Right ventricle myocardium inferior (tissue), 1 donor: ENCODE measurements at regions not wholly inside any gene's neighbourhood (a gene's known extent, or its start where the extent isn't known, plus 50 kb on each side); places are given as distances from the start of the nearest gene placed in this dataset.

Source experiments
- ATAC-seq: fragments of 200-7000 bp; cut with Tn5 transposase; one replicate; pipeline ENCODE4 v1.9.1; 2020; ENCODE audit warnings: mild to moderate bottlenecking, moderate library complexity
- DNase-seq: peaks from one replicate; pipeline ENCODE4 v3.0.0; 2021; ENCODE audit errors: missing footprints
- intact Hi-C: fragments of 100-400 bp; cut with DNase I; formaldehyde crosslinking; loops from one replicate; pipeline ENCODE4 v1.11.0; 2022
- donor health status: DM: no; HTN: yes; CAD: no; lungs with severe emphysema.

- intact Hi-C loops = no loop called here
Measured at GRCh38 chr16:13519871-13520270, 400.1 kb upstream of the ERCC4 start.

DNA sequence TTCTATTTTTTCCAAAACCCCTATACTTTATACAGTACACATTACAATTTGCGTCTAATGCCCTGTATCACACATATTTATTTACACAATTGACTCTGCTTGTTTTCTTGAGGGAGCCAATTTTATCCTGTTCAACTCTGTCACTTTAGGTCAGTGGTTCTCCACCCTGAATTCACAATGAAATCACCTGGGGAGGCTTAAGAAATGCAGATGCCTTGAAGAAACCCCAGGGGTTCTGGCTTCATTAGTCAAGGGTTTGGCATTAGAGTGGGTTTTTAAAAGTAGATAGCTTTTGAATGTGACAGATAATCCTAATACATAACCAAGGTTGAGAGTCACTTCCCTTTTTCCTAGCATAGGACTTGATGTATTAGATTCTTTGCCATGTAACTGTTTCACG is 398.6 kb upstream of the ERCC4 start:
- no peak for DNase-seq
- intact Hi-C loops = no loop called here
- no peak for ATAC-seq

More at GRCh38 chr16:13519871-13520270, 400.1 kb upstream of the ERCC4 start:
- ATAC-seq (no peak), DNase-seq (no peak)

- no peak for DNase-seq
- no peak for ATAC-seq
- intact Hi-C loops = no loop called here
Measured at GRCh38 chr16:13527332-13527731, 392.6 kb upstream of the ERCC4 start.

GRCh38 chr16:13528691-13529090 is 391.3 kb upstream of the ERCC4 start:
- no peak for ATAC-seq
- no peak for DNase-seq
- intact Hi-C loops = no loop called here

- intact Hi-C loops = no loop called here
- ATAC-seq (no peak), DNase-seq (no peak)
Measured at GRCh38 chr16:13529193-13529982, 390.6 kb upstream of the ERCC4 start.

DNA sequence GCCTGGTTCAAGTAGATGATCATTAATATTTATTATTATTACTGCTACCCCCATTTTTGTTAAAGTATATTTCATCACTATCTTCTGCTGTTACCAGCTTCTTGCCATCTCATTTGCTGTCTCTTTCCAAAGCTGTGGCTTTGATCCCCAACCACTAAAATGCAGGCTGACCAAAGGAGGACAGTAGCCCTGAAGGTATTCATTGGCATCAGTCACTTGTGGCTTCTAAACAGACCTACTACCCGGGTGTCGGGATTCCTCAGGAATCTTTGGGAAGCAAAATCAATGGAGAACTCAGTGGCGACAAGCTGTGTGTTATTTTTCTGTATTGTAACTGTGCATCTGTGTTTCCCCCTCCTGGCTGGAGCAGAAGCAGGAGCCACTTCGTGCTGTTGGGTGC is 379.2 kb upstream of the ERCC4 start:
- ATAC-seq (no peak), DNase-seq (no peak)
- intact Hi-C loops = no loop called here

- DNase-seq (no peak), ATAC-seq (no peak)
- intact Hi-C loops = no loop called here
Measured at GRCh38 chr16:13542284-13542683, 377.7 kb upstream of the ERCC4 start.

- no peak for ATAC-seq
- DNase-seq = no peak
- intact Hi-C loops = no loop called here
Measured at GRCh38 chr16:13543850-13544249, 376.1 kb upstream of the ERCC4 start.

DNA sequence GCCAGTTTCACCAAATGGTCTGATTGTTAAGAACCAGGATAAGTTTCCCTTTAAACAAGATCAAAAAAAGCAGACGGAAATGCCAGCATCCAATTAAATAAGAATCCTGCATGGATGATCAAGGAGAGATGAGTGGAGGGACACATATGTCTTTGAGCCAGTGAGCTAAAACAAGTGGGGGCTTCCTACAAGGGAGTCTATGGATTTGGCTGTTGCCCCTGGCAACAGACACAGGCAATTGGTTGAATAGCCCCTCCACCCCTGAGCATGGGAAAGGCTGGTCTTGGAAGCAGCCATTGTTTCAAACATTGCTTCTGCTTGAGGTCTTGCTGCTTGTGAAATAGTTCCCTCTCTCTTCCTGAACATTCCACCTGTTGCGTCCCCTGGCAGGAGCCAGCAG is 374.7 kb upstream of the ERCC4 start:
- intact Hi-C loops = no loop called here
- ATAC-seq (no peak), DNase-seq (no peak)

- intact Hi-C loops = no loop called here
- no peak for DNase-seq
- no peak for ATAC-seq
Measured at GRCh38 chr16:13550254-13550653, 369.7 kb upstream of the ERCC4 start.

- intact Hi-C loops = no loop called here
- no peak for DNase-seq
- no peak for ATAC-seq
Measured at GRCh38 chr16:13552062-13552959, 367.6 kb upstream of the ERCC4 start.

DNA sequence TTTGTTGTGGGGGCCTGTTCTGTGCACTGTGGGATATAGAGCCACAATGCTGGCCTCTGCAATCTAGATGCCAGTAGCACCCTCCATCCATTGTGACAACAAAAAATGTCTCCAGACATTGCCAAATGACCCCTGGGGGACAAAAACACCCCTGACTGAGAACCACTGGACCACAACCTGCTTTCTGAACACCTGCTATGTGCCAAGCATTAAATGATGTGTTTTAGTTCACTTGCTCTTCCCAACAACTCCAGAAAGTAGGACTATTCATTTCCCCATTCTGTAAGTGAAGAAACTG is 367.0 kb upstream of the ERCC4 start:
- intact Hi-C loops = no loop called here
- ATAC-seq = no peak
- no peak for DNase-seq

- ATAC-seq (no peak), DNase-seq (no peak)
- intact Hi-C loops = no loop called here
Measured at GRCh38 chr16:13553453-13553985, 366.4 kb upstream of the ERCC4 start.

- DNase-seq (no peak), ATAC-seq (no peak)
- intact Hi-C loops = no loop called here
Measured at GRCh38 chr16:13554005-13554404, 365.9 kb upstream of the ERCC4 start.

- no peak for DNase-seq
- intact Hi-C loops = no loop called here
- ATAC-seq = no peak
Measured at GRCh38 chr16:13554643-13555042, 365.3 kb upstream of the ERCC4 start.

DNA sequence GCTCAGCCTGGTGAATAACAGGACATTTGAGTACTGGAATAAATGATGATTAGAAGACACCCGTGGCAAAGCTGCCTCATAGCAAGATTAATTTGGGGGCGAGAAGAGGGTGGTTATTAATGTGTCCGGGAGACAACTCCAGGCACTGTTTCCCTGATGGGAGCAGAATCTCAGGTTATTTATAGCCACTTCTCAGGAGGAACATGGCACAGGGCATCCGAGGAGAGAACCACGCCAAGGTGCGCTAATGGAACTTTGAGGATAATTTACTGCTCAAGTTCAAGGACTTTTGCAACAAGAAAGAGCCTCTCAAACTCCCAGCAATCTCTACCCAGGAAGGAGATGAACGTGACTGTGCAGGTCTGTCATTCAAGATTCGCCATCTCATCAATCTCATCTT is 362.5 kb upstream of the ERCC4 start:
- DNase-seq = no peak
- intact Hi-C loops = no loop called here
- ATAC-seq = no peak

DNA sequence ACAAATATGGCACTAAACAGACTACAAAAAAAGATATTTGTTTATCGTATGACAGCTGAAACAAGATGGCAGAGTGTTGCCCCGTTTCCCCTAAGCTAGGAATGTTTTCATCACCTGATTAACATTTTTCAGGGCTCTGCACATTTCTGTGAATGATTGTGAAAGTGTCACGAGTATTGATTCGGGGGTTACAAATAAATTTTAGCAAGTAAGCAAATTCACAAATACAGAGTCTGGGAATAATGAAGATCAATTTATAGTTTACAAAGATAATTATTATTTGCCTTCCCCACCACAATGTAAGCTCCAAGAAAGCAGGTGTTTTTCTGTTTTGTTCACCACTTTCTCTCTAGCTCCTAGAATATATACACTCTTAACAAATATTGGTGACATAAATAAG is 361.2 kb upstream of the ERCC4 start:
- DNase-seq (no peak), ATAC-seq (no peak)

GRCh38 chr16:13559624-13560023 is 360.3 kb upstream of the ERCC4 start:
- intact Hi-C loops = no loop called here
- DNase-seq (no peak), ATAC-seq (no peak)

More for the DNA sequence above, 361.2 kb upstream of the ERCC4 start:
- intact Hi-C loops = no loop called here

DNA sequence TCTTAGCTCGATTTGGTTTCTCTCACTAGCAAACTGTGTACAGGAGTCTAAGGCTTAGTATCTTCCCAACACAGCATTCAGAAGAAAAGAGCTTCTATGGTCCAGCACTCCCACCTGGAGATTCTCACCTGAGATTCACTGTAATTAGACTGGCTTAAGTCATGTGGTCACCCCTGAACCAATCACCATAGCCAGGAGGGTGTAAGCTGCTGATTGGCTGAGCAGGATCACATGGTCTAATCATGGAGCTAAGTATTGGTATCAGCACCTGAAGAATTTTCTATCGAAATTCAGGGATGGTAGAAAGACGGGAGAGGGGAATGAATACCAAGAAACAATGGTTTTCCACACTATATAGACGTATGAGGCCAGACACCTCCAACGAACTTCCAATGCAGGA is 359.8 kb upstream of the ERCC4 start:
- DNase-seq (no peak), ATAC-seq (no peak)
- intact Hi-C loops = no loop called here
